ENCODE measurements at regions not wholly inside any gene's neighbourhood (a gene's known extent, or its start where the extent isn't known, plus 50 kb on each side); places are given as distances from the start of the nearest gene placed in this dataset.

DNA sequence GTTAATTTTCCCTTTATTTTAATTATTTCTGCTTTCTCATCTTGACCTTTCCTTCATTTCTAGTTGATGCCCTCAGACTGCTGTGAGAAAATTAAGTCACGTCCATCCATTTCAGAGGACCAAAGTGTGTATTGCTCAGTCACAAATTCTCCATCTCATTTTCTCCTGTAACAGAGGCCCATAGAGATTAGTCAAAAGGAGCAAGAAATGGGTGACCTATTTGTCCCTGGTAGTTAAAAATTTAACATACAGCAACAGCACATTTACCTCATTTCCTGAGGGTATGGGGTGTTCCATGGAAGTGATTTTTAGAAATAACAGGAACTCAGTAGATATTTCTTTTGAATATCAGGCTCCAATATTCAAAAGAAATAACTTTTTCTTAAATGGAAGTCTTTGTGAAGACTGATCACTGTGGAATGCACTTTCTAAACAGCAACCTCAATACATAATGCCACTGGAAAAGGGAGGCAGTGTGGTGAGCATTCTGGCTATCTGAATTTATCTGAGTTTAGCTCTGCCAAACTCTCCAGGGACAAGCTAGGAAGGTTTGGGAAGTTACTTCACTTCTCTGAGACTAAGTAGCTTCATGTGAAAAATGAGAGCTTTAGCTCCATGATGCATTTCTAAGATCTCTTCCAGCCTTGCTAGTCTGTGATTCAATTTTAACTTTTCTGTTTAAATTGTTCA is 808.2 kb downstream of the SQOR start:
- TF ChIP-seq, protein P1, sequence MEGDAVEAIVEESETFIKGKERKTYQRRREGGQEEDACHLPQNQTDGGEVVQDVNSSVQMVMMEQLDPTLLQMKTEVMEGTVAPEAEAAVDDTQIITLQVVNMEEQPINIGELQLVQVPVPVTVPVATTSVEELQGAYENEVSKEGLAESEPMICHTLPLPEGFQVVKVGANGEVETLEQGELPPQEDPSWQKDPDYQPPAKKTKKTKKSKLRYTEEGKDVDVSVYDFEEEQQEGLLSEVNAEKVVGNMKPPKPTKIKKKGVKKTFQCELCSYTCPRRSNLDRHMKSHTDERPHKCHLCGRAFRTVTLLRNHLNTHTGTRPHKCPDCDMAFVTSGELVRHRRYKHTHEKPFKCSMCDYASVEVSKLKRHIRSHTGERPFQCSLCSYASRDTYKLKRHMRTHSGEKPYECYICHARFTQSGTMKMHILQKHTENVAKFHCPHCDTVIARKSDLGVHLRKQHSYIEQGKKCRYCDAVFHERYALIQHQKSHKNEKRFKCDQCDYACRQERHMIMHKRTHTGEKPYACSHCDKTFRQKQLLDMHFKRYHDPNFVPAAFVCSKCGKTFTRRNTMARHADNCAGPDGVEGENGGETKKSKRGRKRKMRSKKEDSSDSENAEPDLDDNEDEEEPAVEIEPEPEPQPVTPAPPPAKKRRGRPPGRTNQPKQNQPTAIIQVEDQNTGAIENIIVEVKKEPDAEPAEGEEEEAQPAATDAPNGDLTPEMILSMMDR (IDR thresholded peaks at IDR 0.05), result no peak
- TF ChIP-seq POLR2A (IDR thresholded peaks at IDR 0.05), result no peak

All from esophagus squamous epithelium (tissue), 4 donors.